ENCODE measurements at regions not wholly inside any gene's neighbourhood (a gene's known extent, or its start where the extent isn't known, plus 50 kb on each side); places are given as distances from the start of the nearest gene placed in this dataset.

DNA sequence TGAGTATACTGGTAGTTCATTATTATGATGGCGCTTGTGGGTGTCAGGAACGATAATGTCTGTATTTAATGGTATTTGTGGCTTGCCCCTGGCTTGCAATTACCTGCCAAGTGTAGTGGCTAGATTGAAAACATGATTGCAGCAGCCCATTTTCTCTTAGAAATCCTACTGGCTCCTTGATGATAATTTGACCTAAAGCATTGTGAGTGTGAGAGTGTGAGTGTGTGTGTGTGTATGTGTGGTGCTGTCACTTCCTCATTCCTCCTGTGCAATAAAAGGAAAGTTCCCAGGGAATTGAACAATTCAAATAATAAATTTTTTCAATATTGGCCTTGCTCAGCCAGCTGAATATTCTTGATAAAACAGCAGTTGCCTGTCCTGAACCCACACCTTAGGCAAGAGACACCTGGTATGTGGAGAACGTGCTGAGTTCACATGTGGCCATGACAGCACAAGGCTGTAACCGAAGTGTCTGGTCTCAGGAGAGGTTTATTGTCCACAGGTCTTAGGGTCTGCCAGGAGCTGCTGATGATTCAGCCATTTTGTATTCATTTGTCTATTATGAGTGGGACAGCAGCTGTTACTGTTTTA, 193.3 kb downstream of the CD47 start:
- ATAC-seq (ENCODE audit: insufficient read depth, low FRiP score) (no peak), DNase-seq (peak in 1 of 3 donors; percentile 13)
- Histone ChIP-seq H3K9ac (ENCODE audit: insufficient read depth in 1 of 2, low read length in 2 of 2) (no peak overlapping the region), H3K4me1 (ENCODE audit: control insufficient read depth in 5 of 5, insufficient read depth in 5 of 5, low read length in 5 of 5) (no peaks in the 10 kb centered on the region), H3K27me3 (ENCODE audit: control insufficient read depth in 3 of 3, insufficient read depth in 3 of 3, low read length in 2 of 3) (peaks cover 0 to 3% (median 0%) of the 10 kb centered on the region in 3 donors), H3K4me3 (no peak overlapping the region), H3K27ac (ENCODE audit: low read depth in 1 of 2, low read length in 1 of 2) (no peak overlapping the region), H3K9me3 (ENCODE audit: control insufficient read depth in 4 of 4, insufficient read depth in 3 of 4, low read length in 3 of 4) (peaks cover 0 to 2% (median 0%) of the 10 kb centered on the region in 4 donors), H3K36me3 (ENCODE audit: control insufficient read depth in 4 of 4, insufficient read depth in 4 of 4, low read length in 4 of 4) (no peaks in the 10 kb centered on the region)
- no peak for TF ChIP-seq CTCF (IDR thresholded peaks at IDR 0.05; ENCODE audit: control extremely low read depth, extremely low read depth)
- WGBS, 2 donors, result 66 to 76% methylated on average over 4 of the region's 4 CpGs

DNA sequence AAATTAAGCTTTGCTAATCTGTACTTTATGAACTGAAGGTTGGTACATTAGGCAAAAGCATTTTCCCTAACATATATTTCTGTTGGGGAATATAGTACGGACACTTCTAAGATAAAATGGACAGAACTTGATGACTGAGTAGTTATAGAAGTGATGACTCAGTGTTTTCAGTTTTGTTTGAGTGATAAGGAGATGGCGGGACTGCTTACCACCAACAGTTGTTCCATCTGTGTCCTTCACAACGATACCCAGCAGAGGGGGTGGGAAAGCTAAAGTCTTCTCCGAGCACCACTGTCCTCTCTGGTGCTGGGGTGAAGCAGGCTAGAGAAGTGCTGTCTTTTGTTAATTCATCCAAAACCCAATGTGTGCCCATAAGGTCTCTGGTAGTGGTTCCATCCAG, 195.8 kb downstream of the CD47 start:
- Histone ChIP-seq H3K4me1 (ENCODE audit: control insufficient read depth in 5 of 5, insufficient read depth in 5 of 5, low read length in 5 of 5) (no peaks in the 10 kb centered on the region), H3K9ac (ENCODE audit: insufficient read depth in 1 of 2, low read length in 2 of 2) (no peak overlapping the region), H3K9me3 (ENCODE audit: control insufficient read depth in 4 of 4, insufficient read depth in 3 of 4, low read length in 3 of 4) (peaks cover 0 to 2% (median 0%) of the 10 kb centered on the region in 4 donors), H3K36me3 (ENCODE audit: control insufficient read depth in 4 of 4, insufficient read depth in 4 of 4, low read length in 4 of 4) (no peaks in the 10 kb centered on the region), H3K27ac (ENCODE audit: low read depth in 1 of 2, low read length in 1 of 2) (no peak overlapping the region), H3K4me3 (no peak overlapping the region), H3K27me3 (ENCODE audit: control insufficient read depth in 3 of 3, insufficient read depth in 3 of 3, low read length in 2 of 3) (peaks cover 0 to 3% (median 0%) of the 10 kb centered on the region in 3 donors)
- TF ChIP-seq CTCF (IDR thresholded peaks at IDR 0.05; ENCODE audit: control extremely low read depth, extremely low read depth), result no peak
- DNase-seq (no peak), ATAC-seq (ENCODE audit: insufficient read depth, low FRiP score) (no peak)
- WGBS, 2 donors, result 88 to 94% methylated on average over 4 of the region's 4 CpGs

GRCh38 chr3:107892955-107893624, 197.7 kb downstream of the CD47 start:
- H3K9me3 ChIP-seq (ENCODE audit: control insufficient read depth in 4 of 4, insufficient read depth in 3 of 4, low read length in 3 of 4), result peaks cover 0 to 3% (median under 1%) of the 10 kb centered on the region in 4 donors
- ATAC-seq (ENCODE audit: insufficient read depth, low FRiP score), result no peak
- H3K4me3 ChIP-seq, result no peak overlapping the region
- peaks cover 0 to 3% (median 0%) of the 10 kb centered on the region in 3 donors for H3K27me3 ChIP-seq (ENCODE audit: control insufficient read depth in 3 of 3, insufficient read depth in 3 of 3, low read length in 2 of 3)
- no peaks in the 10 kb centered on the region for H3K4me1 ChIP-seq (ENCODE audit: control insufficient read depth in 5 of 5, insufficient read depth in 5 of 5, low read length in 5 of 5)
- H3K9ac ChIP-seq (ENCODE audit: insufficient read depth in 1 of 2, low read length in 2 of 2), result no peak overlapping the region
- DNase-seq, result no peak
- no peak for TF ChIP-seq CTCF (IDR thresholded peaks at IDR 0.05; ENCODE audit: control extremely low read depth, extremely low read depth)
- H3K27ac ChIP-seq (ENCODE audit: low read depth in 1 of 2, low read length in 1 of 2), result no peak overlapping the region
- H3K36me3 ChIP-seq (ENCODE audit: control insufficient read depth in 4 of 4, insufficient read depth in 4 of 4, low read length in 4 of 4), result no peaks in the 10 kb centered on the region
- 68 to 79% methylated on average over 7 of the region's 7 CpGs for WGBS, 2 donors
